Pancreas (tissue), 10 donors: ENCODE measurements at regions not wholly inside any gene's neighbourhood (a gene's known extent, or its start where the extent isn't known, plus 50 kb on each side); places are given as distances from the start of the nearest gene placed in this dataset.

ENCODE experiments used
- ATAC-seq, 4 donors: fragments of 200-7000 bp; cut with Tn5 transposase; one replicate each; pipeline versions ENCODE4 v1.8.0 to v1.9.1; 2020; ENCODE audit warnings: mild to moderate bottlenecking in 4 of 4, moderate library complexity in 4 of 4
- DNase-seq, 6 donors: peaks; one replicate each; pipeline ENCODE4 v3.0.0-alpha.2; 2020
- FAIRE-seq: peaks from 2 replicates; lab custom pipeline; 2012; peaks lifted over from hg19 to GRCh38; lab: Jason Lieb, UNC
- H3K27ac ChIP-seq, 4 donors: fragments of 200-600 bp; sonication (generic); 1 replicate in 3 of 4; 2 replicates in 1 of 4; pipeline versions ENCODE4 v1.5.0 to v1.8.0; 2020
- H3K27me3 ChIP-seq, 4 donors: fragments of 200-600 bp; one replicate each; pipeline ENCODE4 v1.8.0; 2021
- H3K36me3 ChIP-seq, 3 donors: fragments of 200-600 bp; sonication (generic) in 1 of 3; one replicate each; pipeline versions ENCODE4 v1.5.0 to v1.8.0; 2020 to 2021
- H3K4me1 ChIP-seq, 3 donors: fragments of 200-600 bp; one replicate each; pipeline ENCODE4 v1.8.0; 2021
- H3K4me3 ChIP-seq, 4 donors: fragments of 200-600 bp; sonication (generic) in 2 of 4; one replicate each; pipeline versions ENCODE4 v1.5.0 to v1.8.0; 2020 to 2021
- H3K9me3 ChIP-seq, 4 donors: fragments of 200-600 bp; one replicate each; pipeline ENCODE4 v1.8.0; 2021
- WGBS, 2 donors: extraction: QIAGEN DNeasy Blood & Tissue Kit; methylation state at CpG; one replicate each; pipeline ENCODE4 v1.1.7; 2013; 5-methylcytosine and 5-hydroxymethylcytosine counted together
- intact Hi-C, 3 donors: fragments of 100-400 bp; cut with DNase I; formaldehyde crosslinking; loops; one replicate each; pipeline versions ENCODE4 v1.11.1 to v1.14.2; 2022
- TF ChIP-seq, protein P1 (sequence below), 4 donors: fragments of 200-600 bp; sonication (generic) in 3 of 4; IDR thresholded peaks; one replicate each; pipeline versions ENCODE4 v1.5.0 to v1.8.0; 2021; ENCODE audit warnings: antibody characterized with exemption in 4 of 4
- donor health status: healthy with polysubstance abuse.
- donor health status: DM: no; HTN: no; CAD: no; lungs with moderate emphysema.
- donor health status: DM: no; HTN: no; CAD: no.
- donor health status: control.
- donor health status: control.
- donor health status: Bipolar disorder and iron deficiency.
- donor health status: DM: yes; HTN: yes; CAD: no.
- donor health status: DM: no; HTN: no; CAD: no.
- donor health status: DM: no; HTN: no; CAD: no.
- donor health status: DM: yes; HTN: yes; CAD: no.

DNA sequence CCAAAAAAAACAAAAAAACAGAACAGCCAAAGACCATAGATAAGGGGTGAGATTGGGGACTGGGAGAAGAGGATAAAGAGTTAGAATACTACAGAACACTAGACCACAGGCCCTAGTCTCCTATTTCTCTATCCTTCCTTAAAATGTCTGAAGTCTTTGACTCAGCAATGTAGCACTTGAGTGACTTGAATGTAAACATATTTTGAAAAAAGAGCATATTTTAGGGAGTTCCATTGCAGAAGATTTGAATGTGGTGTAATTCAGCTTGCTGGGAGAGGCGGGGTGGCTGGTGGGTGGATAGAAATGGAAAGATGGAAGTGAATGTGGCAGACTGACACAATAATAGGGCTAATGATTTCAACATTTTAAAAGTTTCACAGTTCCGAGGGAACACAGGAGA lies 144.9 kb downstream of the CHIC2 start:
- no peak for FAIRE-seq
- Histone ChIP-seq H3K9me3 (no peaks in the 10 kb centered on the region), H3K27me3 (no peaks in the 10 kb centered on the region), H3K27ac (no peak overlapping the region), H3K4me1 (no peaks in the 10 kb centered on the region), H3K4me3 (no peak overlapping the region), H3K36me3 (no peaks in the 10 kb centered on the region)
- TF ChIP-seq, protein P1, sequence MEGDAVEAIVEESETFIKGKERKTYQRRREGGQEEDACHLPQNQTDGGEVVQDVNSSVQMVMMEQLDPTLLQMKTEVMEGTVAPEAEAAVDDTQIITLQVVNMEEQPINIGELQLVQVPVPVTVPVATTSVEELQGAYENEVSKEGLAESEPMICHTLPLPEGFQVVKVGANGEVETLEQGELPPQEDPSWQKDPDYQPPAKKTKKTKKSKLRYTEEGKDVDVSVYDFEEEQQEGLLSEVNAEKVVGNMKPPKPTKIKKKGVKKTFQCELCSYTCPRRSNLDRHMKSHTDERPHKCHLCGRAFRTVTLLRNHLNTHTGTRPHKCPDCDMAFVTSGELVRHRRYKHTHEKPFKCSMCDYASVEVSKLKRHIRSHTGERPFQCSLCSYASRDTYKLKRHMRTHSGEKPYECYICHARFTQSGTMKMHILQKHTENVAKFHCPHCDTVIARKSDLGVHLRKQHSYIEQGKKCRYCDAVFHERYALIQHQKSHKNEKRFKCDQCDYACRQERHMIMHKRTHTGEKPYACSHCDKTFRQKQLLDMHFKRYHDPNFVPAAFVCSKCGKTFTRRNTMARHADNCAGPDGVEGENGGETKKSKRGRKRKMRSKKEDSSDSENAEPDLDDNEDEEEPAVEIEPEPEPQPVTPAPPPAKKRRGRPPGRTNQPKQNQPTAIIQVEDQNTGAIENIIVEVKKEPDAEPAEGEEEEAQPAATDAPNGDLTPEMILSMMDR (IDR thresholded peaks at IDR 0.05): no peak
- 77 to 82% methylated on average over 2 of the region's 2 CpGs for WGBS, 2 donors
- no peak for DNase-seq
- intact Hi-C loops: loop anchor here in 1 of 3 donors (10.0 kb wide), 1 partner anchor 295 kb away; no protein-coding TSS in a partner anchor
- no peak for ATAC-seq

DNA sequence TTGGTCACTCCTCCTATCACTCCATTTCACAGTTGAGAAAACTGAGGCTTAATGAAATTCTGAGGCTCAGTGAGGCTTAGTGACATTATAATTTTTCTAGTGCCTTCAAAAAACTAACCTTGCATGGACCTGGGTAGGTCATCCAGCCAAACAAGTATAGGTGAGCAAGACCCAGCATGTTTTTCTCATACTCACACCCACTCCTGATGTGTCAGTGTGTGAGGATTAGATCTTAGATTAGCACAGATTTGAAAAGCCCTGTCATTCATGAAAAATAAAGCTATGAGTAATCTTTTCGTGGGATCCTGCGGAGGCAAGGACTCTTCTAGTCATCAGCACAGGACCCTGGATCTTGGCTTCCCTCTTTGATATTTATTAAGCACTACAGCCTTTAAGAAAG lies 146.7 kb downstream of the CHIC2 start:
- no peak for DNase-seq
- ATAC-seq: no peak
- 43 to 44% methylated on average over 2 of the region's 2 CpGs for WGBS, 2 donors
- Histone ChIP-seq H3K4me1 (no peaks in the 10 kb centered on the region), H3K27me3 (no peaks in the 10 kb centered on the region), H3K36me3 (no peaks in the 10 kb centered on the region), H3K9me3 (no peaks in the 10 kb centered on the region), H3K4me3 (no peak overlapping the region), H3K27ac (no peak overlapping the region)
- TF ChIP-seq, protein P1 (IDR thresholded peaks at IDR 0.05): no peak
- intact Hi-C loops: loop anchor here in 1 of 3 donors (10.0 kb wide), 1 partner anchor 297 kb away; no protein-coding TSS in a partner anchor
- no peak for FAIRE-seq

DNA sequence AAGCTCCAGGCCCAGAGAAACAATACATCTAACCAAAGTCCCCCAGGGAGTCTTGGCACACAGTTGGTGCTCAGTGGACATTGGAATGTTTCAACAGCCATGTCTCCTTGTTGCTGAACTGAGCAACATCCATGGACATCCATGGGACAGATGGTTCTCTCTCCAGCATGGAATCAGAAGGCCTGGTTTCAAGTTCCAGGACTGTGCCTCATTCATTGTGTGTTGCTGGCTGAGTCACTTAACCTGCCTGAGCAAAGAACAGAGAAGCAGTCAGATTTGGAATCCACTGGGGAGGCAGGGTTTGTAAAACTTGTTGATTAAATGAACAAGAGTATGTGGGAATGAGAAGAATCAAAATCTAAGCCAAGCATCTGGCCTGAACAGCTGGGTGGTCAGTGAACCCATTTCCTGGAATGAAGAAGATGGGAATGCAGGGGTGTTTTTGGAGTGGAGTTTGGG lies 147.9 kb downstream of the CHIC2 start:
- no peak overlapping the region for H3K27ac ChIP-seq
- DNase-seq (no peak), FAIRE-seq (no peak), ATAC-seq (no peak)
- no peaks in the 10 kb centered on the region for H3K9me3 ChIP-seq
- intact Hi-C loops: loop anchor here in 1 of 3 donors (10.0 kb wide), 1 partner anchor 298 kb away; no protein-coding TSS in a partner anchor
- no peaks in the 10 kb centered on the region for H3K36me3 ChIP-seq
- H3K4me1 ChIP-seq: no peaks in the 10 kb centered on the region
- no peak overlapping the region for H3K4me3 ChIP-seq
- H3K27me3 ChIP-seq: no peaks in the 10 kb centered on the region
- TF ChIP-seq, protein P1 (IDR thresholded peaks at IDR 0.05): no peak

DNA sequence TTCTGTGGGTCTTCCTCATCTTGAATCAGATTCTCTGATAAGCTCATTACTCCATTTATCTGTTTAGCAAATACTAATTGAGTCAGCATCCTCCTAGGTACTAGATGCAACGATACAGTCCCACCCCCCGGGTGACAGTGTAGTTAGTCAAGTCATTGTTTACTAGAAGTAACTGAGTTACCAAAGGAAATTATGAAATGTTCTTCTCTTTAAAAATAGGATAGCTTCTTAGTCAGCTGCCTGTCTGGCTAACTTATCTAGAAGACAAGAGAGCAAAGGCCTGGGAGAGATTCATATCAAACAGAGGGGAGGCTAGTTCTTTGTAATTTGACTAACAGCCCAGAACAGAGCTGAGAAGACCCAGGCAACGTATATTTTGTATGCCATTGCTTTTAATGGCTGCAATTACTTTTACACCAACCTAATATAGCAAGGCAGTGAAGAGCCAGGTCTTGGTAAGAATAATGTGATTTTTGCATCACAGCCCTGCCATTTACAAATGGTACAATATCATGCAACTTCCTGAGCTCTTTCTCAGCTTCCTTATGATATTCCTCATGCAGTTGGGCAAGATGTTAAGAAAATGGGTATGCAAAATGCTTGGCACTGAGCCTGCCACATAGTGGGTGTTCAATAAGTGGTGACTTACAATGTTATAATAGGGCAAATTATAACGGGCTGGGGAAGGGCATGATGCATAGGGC lies 149.9 kb downstream of the CHIC2 start:
- no peak for FAIRE-seq
- Histone ChIP-seq H3K36me3 (no peaks in the 10 kb centered on the region), H3K27ac (no peak overlapping the region), H3K4me3 (no peak overlapping the region), H3K27me3 (no peaks in the 10 kb centered on the region), H3K9me3 (no peaks in the 10 kb centered on the region), H3K4me1 (no peaks in the 10 kb centered on the region)
- TF ChIP-seq, protein P1 (IDR thresholded peaks at IDR 0.05): no peak
- peak in 2 of 4 donors; percentile 34 to 39 for ATAC-seq
- WGBS, 2 donors: 60 to 70% methylated on average over 4 of the region's 4 CpGs
- intact Hi-C loops: loop anchor here in 2 of 3 donors (5.0 to 10.0 kb wide), 2 partner anchors 300 to 313 kb away; partner anchors contain the start of gene PDGFRA (in 1 of the 2)
- DNase-seq: no peak

DNA sequence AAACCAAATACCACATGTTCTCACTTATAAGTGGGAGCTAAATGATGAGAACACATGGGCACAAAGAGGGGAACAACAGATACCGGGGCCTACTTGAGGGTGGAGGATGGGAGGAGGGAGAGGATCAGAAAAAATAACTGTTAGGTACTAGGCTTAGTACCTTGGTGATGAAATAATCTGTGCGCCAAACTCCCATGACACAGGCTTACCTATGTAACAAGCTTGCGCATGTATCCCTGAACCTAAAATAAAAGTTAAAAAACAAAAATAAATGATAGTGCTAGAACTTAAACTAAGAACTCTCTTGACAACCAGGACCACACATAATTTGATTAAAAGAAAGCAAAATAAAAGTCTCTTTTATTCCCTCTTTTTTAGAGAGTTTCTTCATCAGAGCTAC lies 150.6 kb downstream of the CHIC2 start:
- Histone ChIP-seq H3K4me3 (no peak overlapping the region), H3K36me3 (no peaks in the 10 kb centered on the region), H3K27me3 (no peaks in the 10 kb centered on the region), H3K9me3 (no peaks in the 10 kb centered on the region), H3K4me1 (peaks cover 4 to 6% (median 4%) of the 10 kb centered on the region in 3 donors), H3K27ac (no peak overlapping the region)
- intact Hi-C loops: loop anchor here in 2 of 3 donors (5.0 to 10.0 kb wide), 2 partner anchors 301 to 314 kb away; partner anchors contain the start of gene PDGFRA (in 1 of the 2)
- WGBS, 2 donors: 92 to 93% methylated on average over 3 of the region's 3 CpGs
- ATAC-seq (no peak), FAIRE-seq (no peak), DNase-seq (no peak)
- TF ChIP-seq, protein P1 (IDR thresholded peaks at IDR 0.05): no peak
